LNCAP (cell line): ENCODE measurements at regions not wholly inside any gene's neighbourhood (a gene's known extent, or its start where the extent isn't known, plus 50 kb on each side); places are given as distances from the start of the nearest gene placed in this dataset.

ENCODE experiments used
- CTCF ChIP-seq: fragments of 450-650 bp; IDR thresholded peaks from 2 replicates; pipeline ENCODE4 v1.5.1; 2017; ENCODE audit warnings: mild to moderate bottlenecking

GRCh38 chr3:165444745-165445144 is 248.6 kb upstream of the SLITRK3 start:
- no peak for TF ChIP-seq CTCF

- no peak for TF ChIP-seq CTCF
These were observed 247.5 kb upstream of the SLITRK3 start for GRCh38 chr3:165443664-165444063.

GRCh38 chr3:165442061-165442460 is 245.9 kb upstream of the SLITRK3 start:
- TF ChIP-seq CTCF = no peak

DNA sequence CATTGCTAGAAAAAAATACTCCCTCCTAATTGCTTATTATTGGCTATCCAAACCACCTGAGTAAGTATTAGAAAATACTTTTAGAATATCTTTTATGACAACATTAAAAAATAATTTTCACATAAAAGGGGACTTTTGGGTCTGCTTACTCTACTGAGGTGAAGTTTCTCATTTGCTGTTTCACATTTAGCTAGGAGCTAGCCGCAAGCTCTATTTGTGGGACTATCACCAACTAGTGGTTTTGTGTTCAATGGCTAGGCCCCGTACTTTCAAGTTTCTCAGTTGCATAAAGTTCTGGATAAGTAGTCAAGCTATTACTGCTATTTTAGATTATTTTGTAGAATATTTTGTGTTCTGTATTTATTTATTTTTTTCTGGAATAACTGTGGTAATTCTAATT is 244.2 kb upstream of the SLITRK3 start:
- no peak for TF ChIP-seq CTCF

GRCh38 chr3:165439765-165440164 is 243.6 kb upstream of the SLITRK3 start:
- TF ChIP-seq CTCF = no peak

DNA sequence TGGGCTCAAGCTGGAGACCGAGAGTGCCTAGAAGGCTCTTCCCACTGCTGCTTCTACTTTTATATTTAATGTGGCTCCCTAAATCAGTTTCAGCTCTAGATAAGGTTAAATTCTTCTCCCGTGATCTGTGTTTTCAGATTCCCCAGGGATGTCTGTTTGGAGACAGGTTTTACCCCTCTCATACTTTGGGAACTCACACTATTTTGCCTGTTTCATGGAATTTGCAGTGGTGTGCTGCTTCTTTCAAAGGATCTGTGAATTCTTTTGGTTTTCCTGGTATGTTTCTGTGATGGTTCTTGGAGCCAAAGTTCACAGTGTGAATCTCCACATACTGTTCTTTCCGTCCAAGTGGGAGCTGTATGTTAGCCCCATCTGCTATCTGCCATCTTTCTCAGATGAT is 238.3 kb upstream of the SLITRK3 start:
- no peak for TF ChIP-seq CTCF

DNA sequence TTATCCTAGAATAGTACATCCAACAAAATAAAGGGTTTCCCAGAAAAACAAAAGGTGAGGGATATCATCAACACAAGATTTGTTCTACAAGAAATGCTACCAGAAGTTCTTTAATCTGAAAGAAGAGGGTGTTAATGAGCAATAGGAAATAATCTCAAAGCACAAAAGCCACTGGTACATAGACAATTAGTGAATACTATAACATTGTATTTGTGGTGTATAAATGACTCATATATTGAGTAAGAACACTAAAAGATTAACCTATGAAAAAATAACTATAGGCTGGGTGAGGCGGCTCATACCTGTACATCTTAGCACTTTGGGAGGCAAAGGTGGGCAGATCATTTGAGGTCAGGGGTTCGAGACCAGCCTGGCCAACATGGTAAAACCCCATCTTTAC is 210.2 kb upstream of the SLITRK3 start:
- no peak for TF ChIP-seq CTCF

DNA sequence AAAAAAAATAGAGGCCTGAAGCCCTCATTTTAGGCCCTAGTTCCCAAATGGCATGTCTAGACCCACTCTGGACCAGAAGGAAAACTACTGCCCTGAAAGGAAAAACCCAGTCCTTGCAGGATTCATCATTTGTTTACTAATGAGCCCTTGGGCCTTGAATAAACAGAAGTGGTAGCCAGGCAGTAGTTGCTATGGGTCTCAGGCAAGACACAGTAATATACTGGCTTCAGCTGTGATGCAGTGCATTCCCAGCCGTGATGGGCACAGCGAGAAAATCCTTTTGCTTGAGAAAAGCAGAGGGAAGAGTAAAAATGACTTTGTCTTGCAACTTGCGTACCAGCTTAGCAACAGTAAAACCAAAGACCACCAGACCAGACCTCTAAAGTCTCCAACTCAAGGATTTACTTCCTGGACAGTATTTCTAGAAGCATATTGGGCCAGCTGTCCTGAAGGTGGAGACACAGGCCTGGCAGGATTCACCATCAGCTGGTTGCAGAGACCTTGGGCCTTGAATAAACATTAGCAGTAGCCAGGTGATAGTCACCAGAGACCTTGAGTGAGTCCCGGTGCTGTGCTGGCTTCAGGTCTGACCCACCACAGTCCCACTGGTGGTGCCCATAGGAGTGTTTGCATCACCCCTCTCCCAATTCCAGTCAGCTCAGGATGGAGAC is 208.3 kb upstream of the SLITRK3 start:
- no peak for TF ChIP-seq CTCF
